Muscle of leg (tissue), 3 donors: ENCODE measurements at regions not wholly inside any gene's neighbourhood (a gene's known extent, or its start where the extent isn't known, plus 50 kb on each side); places are given as distances from the start of the nearest gene placed in this dataset.
A peak's percentile ranks its signal among the peaks of the same experiment; 100 is the strongest.
"Not testable (repeated sequence)": the region's sequence is repeated elsewhere in the genome, so short reads cannot be mapped to it uniquely, and the experiment has no call there.

Source experiments
- DNase-seq: peaks from one replicate; pipeline ENCODE4 v3.0.0; 2013
- H3K27ac ChIP-seq: one replicate; pipeline ENCODE4 v1.5.1; 2013; ENCODE audit warnings: mild to moderate bottlenecking, low read length, control low read depth
- H3K27me3 ChIP-seq: one replicate; pipeline ENCODE4 v1.6.1; 2013; ENCODE audit warnings: low read length; ENCODE audit not compliant: control insufficient read depth, insufficient read depth
- H3K36me3 ChIP-seq: one replicate; pipeline ENCODE4 v1.6.1; 2013; ENCODE audit warnings: low read length; ENCODE audit not compliant: control insufficient read depth, insufficient read depth
- H3K4me1 ChIP-seq: one replicate; pipeline ENCODE4 v1.6.1; 2013; ENCODE audit warnings: low read length; ENCODE audit not compliant: control insufficient read depth, insufficient read depth
- H3K4me3 ChIP-seq: one replicate; pipeline ENCODE4 v1.5.1; 2013; ENCODE audit warnings: low read length, control low read depth
- H3K9me3 ChIP-seq: replicated peaks from 2 replicates; pipeline ENCODE4 v1.6.1; 2013; ENCODE audit warnings: low read depth, low read length; ENCODE audit not compliant: control insufficient read depth
- WGBS: methylation state at CpG from one replicate; pipeline ENCODE4 v1.1.5; 2013; ENCODE audit warnings: missing lambda C conversion rate; ENCODE audit not compliant: insufficient coverage; 5-methylcytosine and 5-hydroxymethylcytosine counted together

DNA sequence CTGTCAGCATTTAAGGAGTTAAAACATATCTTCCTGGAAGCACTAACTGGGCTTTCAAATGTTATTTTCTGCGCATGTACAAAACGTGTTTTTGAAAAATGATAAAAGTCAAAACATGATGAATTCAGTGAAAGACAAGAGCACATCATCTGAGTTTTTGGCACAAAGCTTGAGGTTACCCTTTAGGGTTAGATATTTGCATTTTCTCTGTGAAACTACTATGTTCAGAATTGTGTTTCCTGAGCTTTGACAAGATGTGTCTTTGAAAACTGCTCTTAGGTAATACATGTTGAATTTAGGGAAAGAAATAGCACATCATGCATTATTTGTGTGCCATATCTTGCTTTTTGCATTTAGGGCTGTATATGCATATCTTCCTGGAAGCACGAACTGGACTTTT, 79.0 kb downstream of the ASCL4 start:
- Histone ChIP-seq H3K4me3 (no peak overlapping the region), H3K4me1 (no peaks in the 10 kb centered on the region), H3K27me3 (peaks cover 7% of the 10 kb centered on the region), H3K36me3 (no peaks in the 10 kb centered on the region), H3K9me3 (no peaks in the 10 kb centered on the region), H3K27ac (no peak overlapping the region)
- no peak for DNase-seq
- WGBS, result 20% methylated on average over 2 of the region's 3 CpGs

DNA sequence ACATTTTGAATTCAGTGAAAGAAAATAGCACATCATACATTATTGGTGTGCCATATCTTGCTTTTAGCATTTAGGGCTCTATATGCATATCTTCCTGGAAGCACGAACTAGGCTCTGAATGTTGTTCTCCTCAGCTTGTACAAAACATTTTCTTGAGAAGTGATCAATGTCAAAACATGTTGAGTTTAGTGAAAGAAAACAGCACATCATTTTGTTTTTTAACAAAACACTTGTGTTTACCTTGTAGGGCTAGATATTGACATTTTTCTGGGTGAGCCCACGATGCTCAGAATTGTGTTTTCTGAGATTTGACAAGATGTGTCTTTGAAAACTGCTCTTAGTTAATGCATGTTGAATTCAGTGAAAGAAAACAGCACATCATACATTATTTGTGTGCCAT, 81.0 kb downstream of the ASCL4 start:
- no peak overlapping the region for H3K27ac ChIP-seq
- no peaks in the 10 kb centered on the region for H3K36me3 ChIP-seq
- H3K4me3 ChIP-seq, result no peak overlapping the region
- DNase-seq, result no peak
- no CpG with 5 or more reads among the region's 2 CpGs for WGBS
- H3K27me3 ChIP-seq, result no peaks in the 10 kb centered on the region
- no peaks in the 10 kb centered on the region for H3K9me3 ChIP-seq
- H3K4me1 ChIP-seq, result no peaks in the 10 kb centered on the region

DNA sequence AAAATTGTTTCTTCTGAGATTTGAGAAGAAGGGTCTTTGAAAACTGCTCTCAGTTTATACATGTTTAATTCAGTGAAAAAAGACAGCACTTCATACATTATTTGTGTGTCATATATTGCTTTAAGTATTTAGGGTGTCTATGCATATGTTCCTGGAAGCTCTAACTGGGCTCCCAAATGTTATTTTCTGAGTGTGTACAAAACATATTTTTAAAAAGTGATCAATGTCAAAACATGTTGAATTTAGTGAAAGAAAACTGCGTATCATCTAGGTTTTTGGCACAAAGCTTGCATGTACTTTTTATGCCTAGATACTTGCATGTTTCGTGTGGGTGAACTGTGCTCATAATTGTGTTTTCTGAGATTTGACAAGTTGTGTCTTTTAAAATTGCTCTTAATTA, 81.6 kb downstream of the ASCL4 start:
- Histone ChIP-seq H3K4me3 (no peak overlapping the region), H3K27me3 (no peaks in the 10 kb centered on the region)

DNA sequence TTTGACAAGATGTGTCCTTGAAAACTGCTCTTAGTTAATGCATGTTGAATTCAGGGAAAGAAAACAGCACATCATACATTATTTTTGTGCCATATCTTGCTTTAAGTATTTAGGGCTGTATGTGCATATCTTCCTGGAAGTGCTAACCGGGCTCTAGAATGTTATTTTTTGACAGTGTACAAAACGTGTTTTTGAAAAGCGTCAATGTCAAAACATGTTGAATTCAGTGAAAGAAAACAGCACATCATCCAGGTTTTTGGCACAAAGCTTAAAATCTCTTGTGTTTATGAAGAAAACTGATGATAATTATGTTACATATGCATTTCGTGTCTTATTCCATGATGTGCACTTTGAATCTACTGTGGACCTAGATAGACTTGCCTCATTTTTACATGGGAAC, 82.7 kb downstream of the ASCL4 start:
- no peak for DNase-seq

More for the DNA sequence above, 81.6 kb downstream of the ASCL4 start:
- DNase-seq, result no peak
- H3K36me3 ChIP-seq, result no peaks in the 10 kb centered on the region
- no peaks in the 10 kb centered on the region for H3K4me1 ChIP-seq
- H3K9me3 ChIP-seq, result no peaks in the 10 kb centered on the region
- H3K27ac ChIP-seq, result no peak overlapping the region
- WGBS, result 0% methylated on average over 1 of the region's 2 CpGs

DNA sequence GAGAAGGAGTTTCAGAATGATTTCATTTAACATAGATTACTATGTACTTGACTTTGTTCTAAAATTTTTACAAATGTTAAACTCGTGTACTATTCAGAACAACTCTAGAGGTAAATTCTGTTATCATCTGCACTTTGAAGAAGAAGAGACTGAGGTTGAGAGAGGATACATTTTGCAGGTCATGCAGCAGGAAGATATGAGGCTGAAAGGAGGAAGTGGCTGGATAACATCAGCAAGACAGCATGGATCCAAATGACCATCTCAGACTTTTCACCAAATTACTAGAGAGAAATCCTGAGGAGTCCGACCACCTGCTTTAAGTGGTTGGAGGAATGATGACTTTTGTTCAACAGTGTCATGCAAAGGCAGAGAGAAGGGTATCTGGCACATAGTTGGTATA, 84.9 kb downstream of the ASCL4 start:
- H3K27me3 ChIP-seq, result peaks cover 6% of the 10 kb centered on the region

More for the DNA sequence above, 82.7 kb downstream of the ASCL4 start:
- Histone ChIP-seq H3K36me3 (no peaks in the 10 kb centered on the region), H3K4me3 (no peak overlapping the region), H3K27ac (no peak overlapping the region), H3K9me3 (no peaks in the 10 kb centered on the region), H3K4me1 (no peaks in the 10 kb centered on the region), H3K27me3 (no peaks in the 10 kb centered on the region)
- WGBS, result 40% methylated on average over 1 of the region's 4 CpGs

DNA sequence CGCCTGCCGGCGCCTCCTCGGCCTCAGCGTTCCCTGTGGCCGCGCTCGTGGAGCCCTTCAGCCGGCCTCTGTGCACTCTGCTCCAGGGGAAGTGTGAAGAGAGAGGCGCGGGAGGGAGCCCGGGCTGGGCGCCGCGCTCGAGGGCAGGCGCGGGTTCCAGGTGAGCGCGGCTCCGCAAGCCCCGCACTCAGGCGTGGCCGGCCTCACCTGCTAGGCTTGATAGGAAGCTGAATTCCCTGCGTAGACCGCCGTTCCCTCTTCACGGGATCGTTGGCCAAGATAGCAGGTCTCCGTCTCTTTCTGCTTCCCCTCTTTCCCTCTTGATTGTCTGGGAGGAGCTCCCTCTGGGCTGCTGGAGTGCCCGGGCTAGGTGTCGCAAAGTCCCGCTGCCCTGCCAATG, 89.7 kb downstream of the ASCL4 start:
- Histone ChIP-seq H3K9me3 (no peaks in the 10 kb centered on the region), H3K36me3 (no peaks in the 10 kb centered on the region), H3K4me1 (no peaks in the 10 kb centered on the region), H3K4me3 (no peak overlapping the region), H3K27ac (no peak overlapping the region), H3K27me3 (peaks cover 12% of the 10 kb centered on the region)
- 26% methylated on average over 16 of the region's 33 CpGs for WGBS
- peak; percentile 6 for DNase-seq

More for the DNA sequence above, 84.9 kb downstream of the ASCL4 start:
- no peak for DNase-seq
- Histone ChIP-seq H3K4me1 (no peaks in the 10 kb centered on the region), H3K4me3 (no peak overlapping the region), H3K9me3 (no peaks in the 10 kb centered on the region), H3K36me3 (no peaks in the 10 kb centered on the region), H3K27ac (no peak overlapping the region)
- WGBS, result no CpG with 5 or more reads among the region's 2 CpGs

DNA sequence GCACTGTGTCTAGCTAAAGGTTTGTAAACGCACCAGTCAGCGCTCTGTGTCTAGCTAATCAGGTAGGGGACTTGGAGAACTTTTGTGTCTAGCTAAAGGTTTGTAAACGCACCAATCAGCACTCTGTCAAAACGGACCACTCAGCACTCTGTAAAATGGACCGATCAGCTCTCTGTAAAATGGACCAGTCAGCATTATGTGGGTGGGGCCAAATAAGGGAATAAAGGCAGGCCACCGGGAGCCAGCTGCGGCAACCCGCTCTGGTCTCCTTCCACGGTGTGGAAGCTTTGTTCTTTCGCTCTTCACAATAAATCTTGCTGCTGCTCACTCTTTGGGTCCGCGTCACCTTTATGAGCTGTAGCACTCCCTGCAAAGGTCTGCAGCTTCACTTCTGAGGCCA, 90.2 kb downstream of the ASCL4 start:
- H3K27me3 ChIP-seq, result peaks cover 12% of the 10 kb centered on the region
- not testable (repeated sequence) for H3K9me3 ChIP-seq, H3K27ac ChIP-seq, H3K36me3 ChIP-seq, H3K4me3 ChIP-seq, H3K4me1 ChIP-seq
- DNase-seq, result peak; percentile 9
- 41% methylated on average over 11 of the region's 12 CpGs for WGBS

DNA sequence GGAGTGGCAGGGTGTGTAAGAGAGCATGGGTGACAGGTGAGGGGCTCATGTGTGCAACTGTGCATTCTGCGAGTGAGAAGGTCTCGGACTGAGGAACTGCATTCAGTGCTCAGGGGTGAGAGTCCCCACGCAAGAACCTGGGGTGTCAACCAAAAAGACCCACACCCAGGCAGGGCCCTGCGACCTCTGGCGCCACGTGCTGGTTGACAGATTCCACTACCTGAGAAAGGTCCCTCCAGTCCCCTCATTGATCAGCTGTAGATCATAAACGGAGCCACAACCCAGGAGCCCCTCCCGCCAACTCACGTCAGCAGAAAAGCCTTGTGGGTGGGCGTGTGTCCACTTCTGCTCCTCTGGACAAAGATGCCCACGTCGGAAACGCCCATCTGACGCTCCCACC, 98.7 kb downstream of the ASCL4 start:
- H3K9me3 ChIP-seq, result no peaks in the 10 kb centered on the region
- no peak for DNase-seq
- H3K27ac ChIP-seq, result no peak overlapping the region
- H3K4me1 ChIP-seq, result no peaks in the 10 kb centered on the region
- no peaks in the 10 kb centered on the region for H3K36me3 ChIP-seq
- 44% methylated on average over 7 of the region's 14 CpGs for WGBS
- peaks cover 5% of the 10 kb centered on the region for H3K27me3 ChIP-seq
- no peak overlapping the region for H3K4me3 ChIP-seq

DNA sequence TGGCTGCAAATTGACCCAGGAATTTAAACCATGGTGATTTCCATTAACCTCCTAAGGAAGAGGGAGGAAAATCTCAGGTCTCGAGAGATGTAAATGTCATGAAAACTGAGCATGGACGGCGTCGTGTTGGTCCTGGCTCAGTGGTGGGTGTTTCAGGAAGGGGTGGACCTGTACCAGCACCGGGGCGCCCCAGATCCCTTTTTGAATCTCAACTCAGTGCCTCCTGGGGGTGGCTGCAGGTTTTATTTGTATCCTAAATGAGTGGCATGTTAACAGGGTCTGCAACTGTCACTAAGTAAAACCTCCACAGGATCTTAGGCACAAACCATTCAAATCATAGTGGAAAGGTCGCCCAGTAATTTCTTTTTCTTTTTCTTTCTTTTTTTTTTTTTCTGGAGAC, 101.3 kb downstream of the ASCL4 start:
- Histone ChIP-seq H3K27ac (no peak overlapping the region), H3K27me3 (peaks cover 5% of the 10 kb centered on the region), H3K36me3 (no peaks in the 10 kb centered on the region), H3K9me3 (no peaks in the 10 kb centered on the region), H3K4me3 (no peak overlapping the region), H3K4me1 (no peaks in the 10 kb centered on the region)
- WGBS, result 36% methylated on average over 4 of the region's 7 CpGs
- DNase-seq, result no peak

DNA sequence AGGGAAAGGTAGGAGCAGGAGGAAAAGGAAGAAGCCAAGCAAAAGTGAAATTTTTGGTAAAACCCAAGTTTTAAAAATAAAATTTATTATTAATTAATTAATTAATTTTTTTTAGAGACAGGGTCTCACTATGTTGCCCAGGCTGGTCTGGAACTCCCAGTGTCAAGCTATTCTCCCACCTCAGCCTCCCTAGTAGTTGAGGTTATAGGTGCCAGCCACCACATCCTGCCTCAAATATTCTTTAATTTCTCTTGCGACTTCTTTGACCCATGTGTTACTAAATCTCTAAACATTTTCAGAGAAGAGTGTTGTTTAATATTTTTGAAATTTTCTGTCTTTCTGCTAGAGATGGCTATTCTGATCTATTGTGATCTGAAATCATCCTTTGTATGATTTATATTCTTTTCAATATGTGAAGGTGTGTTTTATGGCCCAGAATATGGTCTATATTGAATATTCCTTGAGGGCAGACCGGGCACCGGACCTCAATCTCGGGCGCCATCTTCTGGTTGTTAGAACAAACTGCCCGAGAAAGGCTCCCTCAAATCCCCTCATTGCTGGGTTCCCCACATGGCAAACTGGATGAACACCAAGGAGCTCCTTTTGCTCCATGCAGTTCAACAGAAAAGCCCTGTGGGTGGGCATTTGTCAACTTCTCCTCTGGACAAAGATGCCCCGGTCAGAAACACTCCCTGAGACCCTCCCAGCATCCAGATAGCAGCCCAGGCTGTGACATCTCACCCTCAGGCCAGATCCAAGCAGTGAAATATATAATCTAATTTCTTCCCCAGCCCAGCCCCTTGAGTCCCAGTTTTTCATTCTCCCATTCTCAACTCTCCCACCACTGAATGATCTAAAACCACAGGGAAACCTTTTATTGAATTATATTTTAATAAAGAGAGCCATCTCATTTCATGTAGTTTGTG, 110.5 kb downstream of the ASCL4 start:
- no peaks in the 10 kb centered on the region for H3K9me3 ChIP-seq
- H3K36me3 ChIP-seq, result no peaks in the 10 kb centered on the region
- peaks cover 6% of the 10 kb centered on the region for H3K27me3 ChIP-seq
- DNase-seq, result peak; percentile 46
- 0% methylated on average over 1 of the region's 7 CpGs for WGBS
- H3K4me1 ChIP-seq, result no peaks in the 10 kb centered on the region
- no peak overlapping the region for H3K27ac ChIP-seq
- no peak overlapping the region for H3K4me3 ChIP-seq
